ACHN (cell line): ENCODE measurements at regions not wholly inside any gene's neighbourhood (a gene's known extent, or its start where the extent isn't known, plus 50 kb on each side); places are given as distances from the start of the nearest gene placed in this dataset.
"Not testable (repeated sequence)": the region's sequence is repeated elsewhere in the genome, so short reads cannot be mapped to it uniquely, and the experiment has no call there.

Experiments
- DNase-seq: peaks from one replicate; pipeline ENCODE4 v3.0.0-alpha.2; 2015
- in situ Hi-C: cut with HindIII; loops from 2 replicates; pipeline ENCODE4 v1.10.0; 2017; ENCODE audit warnings: low sequenced_read_pairs, low pct_ligation_motif_present, low pct_unique_long_range_greater_than_20kb

DNA sequence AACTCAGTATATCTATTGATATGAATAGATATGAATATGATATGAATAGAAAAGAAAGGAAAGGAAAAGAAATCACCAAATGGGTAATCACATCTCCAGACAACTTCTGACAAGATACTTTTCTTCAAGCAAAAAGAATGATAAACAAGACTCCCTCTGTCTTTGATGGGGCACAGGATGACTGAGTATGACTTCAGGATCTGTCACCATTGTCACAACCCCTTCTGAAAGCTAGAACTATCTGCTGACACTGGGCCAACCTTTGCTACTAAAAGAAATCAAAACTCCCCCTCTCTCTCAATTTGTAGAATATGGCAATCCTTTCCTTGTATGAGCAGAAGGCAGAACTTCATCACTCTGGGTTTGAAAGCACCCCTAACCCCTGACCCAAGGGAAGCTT is 267.2 kb upstream of the RASGEF1B start:
- in situ Hi-C loops, result no loop called here
- no peak for DNase-seq

DNA sequence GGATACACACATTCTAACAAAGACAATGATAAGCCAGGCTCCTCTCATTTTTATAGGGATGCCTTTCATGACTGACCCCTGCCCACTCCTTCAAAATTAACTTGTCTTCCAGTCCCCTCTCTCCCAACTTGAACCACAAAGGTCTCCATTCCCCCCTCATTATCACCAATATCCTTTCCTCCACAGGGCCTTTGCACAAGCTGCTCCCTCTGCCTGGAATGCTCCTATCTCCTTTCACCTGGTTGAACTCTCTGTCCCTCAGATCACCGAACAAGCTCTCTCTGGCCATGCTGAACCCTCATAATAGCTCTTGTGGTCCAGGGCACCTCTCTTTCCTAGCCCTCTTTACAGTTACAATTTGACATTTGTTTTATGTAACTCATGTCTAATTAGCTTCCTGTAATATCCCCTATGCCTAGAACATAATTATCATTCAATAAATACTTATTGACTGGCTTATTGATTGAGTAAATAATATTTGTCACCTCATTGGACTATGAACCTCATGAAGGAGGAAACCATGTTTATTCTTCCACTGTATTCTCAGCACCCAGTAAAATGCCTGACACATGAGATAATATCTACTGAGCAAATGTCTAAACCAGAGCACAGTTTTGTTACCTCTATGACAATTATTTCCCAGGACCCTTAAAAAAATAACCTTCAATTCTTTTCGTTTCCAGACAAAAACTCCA is 266.3 kb upstream of the RASGEF1B start:
- DNase-seq, result no peak
- in situ Hi-C loops, result no loop called here

DNA sequence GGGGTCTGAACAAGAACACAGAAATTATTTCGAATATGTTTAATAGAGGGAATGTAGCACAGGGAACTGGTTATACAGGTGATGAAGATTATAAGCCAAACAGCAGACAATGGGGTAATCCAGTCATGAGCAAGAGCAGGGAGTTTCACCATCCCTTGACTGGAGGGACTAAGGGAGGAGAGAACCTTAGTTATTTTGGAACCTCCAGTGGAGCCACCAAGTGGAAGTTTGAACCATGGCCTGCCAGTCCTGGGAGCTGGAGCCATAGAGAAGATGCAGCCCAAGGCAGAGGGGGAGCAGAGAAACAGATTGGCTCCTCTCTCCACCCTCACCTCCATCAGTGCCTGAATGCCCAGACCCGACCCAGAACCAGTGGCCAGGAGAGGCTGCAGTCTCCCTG is 264.6 kb upstream of the RASGEF1B start:
- in situ Hi-C loops, result no loop called here

DNA sequence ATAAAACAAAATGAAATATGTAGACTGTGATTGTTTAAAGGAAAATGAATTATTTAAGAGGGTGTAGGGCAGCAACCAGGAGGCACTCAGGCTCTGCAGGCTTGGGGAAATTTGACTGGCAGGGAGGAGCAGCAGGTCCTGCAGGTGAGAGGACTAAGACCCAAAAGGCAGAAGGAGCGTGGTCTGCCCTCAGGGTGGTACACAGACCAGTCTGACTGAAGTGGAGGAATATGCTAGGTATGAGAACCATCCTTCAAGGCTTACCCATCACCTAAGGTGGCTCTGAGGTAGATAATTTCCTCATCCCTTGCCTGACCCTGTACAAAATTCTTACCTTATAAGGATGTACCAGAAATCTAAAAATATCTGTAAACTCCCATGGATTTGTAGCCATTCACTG is 261.3 kb upstream of the RASGEF1B start:
- no peak for DNase-seq
- in situ Hi-C loops, result no loop called here

More for the DNA sequence above, 264.6 kb upstream of the RASGEF1B start:
- no peak for DNase-seq

DNA sequence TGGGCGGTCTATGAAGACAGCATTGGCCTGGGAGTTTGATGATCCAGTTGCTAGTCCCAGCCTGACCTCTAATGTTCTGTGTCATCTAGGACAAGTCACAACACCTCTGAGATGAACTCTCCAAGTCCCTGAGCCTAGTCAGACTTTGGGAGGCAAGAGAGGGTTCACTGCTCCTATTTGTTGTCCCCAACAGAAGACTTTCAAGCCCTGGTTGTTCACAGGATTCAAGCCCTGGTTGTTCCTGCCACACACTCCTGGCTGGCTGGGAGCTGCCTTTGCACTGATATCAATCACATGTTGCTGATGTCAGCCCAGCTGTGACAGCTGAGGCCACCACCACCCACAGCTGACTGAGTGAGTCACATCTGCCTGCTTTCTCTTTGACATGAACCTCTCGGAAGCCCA is 253.2 kb upstream of the RASGEF1B start:
- DNase-seq, result no peak
- in situ Hi-C loops, result no loop called here

DNA sequence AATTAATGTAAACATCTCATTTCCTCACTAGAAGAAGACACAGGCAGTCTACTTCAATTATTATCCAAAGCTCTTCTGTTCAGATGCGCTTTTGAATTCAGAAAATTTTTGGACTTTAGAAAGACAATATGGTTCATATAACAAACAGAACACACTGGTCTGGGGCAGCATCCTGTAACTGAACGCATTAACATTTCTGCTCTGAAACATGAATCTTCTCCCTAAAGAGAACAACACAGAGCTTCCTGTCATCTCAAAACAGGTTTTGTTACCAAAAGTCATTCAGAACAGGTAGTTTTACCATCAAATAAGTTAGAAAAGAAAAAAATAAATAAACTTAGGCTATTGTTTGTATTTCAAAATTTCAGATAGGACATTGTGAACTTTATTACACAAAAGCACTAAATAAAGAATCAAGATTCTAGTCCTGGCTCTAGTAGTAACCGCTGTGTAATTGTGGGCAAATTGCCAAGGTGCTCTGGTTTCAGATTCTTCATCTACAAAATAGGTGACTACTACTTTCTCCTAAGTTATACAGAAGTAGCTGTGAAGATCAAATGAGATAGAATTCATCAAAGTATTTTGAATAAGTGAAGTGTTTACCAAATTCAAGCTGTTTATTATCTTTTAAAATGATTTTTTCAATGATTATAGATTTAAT is 252.3 kb upstream of the RASGEF1B start:
- DNase-seq, result no peak
- in situ Hi-C loops, result no loop called here

DNA sequence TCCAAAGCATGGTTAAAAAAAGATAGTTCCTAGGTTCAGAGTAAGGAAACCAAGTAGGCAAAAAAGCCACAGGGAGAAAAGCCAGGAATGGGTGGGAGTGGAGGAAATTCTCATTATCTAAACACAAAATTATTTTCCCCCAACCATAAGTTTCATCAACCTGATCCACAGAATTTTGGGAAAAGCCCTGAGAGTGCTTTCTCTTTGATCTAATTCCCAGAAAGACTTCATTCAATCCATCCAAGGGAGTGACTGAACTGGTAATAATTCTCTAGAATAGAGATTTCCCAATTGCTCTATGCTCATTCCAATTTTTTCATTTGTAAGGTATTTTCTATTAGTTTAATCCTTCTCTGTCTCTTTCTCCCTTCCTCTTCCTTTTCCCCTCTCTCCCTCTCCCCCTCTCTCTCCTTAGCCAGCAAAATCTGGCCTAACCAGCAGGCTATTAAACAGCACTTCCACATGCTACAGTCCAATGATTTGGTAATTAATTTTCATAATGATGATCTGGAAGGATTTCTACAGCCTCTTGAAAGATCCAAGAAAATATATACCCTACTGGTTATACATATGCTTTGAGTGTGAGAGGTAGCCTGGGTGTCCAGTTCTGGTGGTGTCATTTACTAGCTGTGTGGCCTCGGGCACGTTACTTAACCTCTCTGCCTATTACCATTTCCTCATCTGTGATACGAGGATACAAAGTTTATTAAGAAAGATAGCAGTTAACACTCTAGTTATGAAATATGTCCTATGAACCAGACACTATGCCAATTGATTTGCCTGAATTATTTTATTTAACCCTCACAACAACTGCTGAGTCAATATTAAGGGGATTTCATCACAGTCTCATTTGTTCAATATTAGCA is 251.5 kb upstream of the RASGEF1B start:
- no peak for DNase-seq

DNA sequence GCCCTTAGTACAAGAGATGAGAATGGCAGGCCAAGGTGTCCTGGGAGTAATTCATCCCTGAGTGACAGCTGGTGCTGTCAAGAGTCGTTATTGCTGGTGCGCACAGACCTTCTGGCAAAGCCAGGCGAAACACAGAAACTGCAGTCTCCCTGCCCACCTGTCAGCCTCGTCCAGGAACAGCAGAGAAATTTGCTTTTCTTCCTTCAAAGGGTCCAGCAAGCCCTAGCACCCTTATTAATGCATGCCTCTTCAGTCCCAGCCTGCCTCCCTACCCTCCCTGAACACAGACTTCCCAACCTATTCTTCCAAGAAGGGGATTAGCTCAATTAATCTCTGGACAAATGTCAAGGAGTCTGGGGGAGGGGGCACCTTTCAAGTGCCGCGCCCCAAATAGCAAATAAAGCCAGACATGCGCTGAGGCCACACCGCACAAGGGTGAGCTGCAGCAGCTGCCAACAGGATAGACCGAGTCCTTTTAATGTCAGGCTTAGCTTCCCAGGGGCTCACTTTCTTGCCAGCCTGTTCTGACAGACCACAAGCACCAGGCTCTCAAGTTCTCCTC is 250.7 kb upstream of the RASGEF1B start:
- DNase-seq, result no peak
- in situ Hi-C loops, result no loop called here

More for the DNA sequence above, 251.5 kb upstream of the RASGEF1B start:
- in situ Hi-C loops, result no loop called here

DNA sequence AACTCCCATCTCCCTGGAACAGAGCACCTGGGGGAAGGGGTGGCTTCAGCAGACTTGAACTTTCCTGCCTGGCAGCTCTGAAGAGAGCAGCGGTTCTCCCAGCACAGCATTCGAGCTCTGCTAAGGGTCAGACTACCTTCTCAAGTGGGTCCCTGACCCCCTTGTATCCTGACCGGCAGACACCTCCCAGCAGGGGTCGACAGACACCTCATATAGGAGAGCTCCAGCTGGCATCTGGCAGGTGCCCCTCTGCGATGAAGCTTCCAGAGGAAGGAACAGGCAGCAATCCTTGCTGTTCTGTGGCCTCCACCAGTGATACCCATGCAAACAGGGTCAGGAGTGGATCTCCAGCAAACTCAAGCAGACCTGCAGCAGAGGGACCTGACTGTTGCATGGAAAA is 244.1 kb upstream of the RASGEF1B start:
- in situ Hi-C loops, result no loop called here
- no peak for DNase-seq

DNA sequence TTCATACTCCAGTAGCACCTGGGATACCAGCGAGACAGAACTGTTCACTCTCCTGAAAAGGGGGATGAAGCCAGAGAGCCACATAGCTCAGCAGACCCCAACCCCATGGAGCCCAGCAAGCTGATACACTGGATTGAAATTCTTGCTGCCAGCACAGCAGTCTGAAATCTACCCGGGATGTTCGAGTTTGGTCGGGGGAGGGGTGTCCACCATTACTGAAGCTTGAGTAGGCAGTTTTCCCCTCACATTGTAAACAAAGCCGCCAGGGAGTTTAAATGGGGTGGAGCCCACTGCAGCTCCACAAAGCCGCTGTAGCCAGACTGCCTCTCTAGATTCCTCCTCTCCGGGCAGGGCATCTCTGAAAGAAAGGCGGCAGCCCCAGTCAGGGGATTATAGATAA is 243.7 kb upstream of the RASGEF1B start:
- DNase-seq, in situ Hi-C loops: not testable (repeated sequence)

DNA sequence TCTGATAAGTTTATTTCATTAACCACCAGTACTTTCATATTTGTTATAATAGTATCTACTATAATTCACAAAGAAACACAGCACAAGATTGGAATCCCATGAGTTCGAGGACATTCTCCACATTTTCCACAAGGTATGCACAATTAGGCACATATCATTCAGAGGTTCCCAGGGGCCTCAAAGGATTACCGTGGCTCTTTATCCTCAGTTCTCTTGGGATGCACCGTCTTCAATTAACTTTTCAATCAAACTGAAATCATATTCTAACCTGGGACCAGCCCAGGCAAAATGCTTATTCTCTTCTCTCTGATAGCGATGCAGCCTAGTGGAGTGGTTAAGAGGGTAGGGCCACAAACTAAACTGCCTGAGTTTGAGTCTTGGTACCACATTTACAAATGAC is 242.6 kb upstream of the RASGEF1B start:
- DNase-seq, result no peak
- in situ Hi-C loops, result no loop called here

DNA sequence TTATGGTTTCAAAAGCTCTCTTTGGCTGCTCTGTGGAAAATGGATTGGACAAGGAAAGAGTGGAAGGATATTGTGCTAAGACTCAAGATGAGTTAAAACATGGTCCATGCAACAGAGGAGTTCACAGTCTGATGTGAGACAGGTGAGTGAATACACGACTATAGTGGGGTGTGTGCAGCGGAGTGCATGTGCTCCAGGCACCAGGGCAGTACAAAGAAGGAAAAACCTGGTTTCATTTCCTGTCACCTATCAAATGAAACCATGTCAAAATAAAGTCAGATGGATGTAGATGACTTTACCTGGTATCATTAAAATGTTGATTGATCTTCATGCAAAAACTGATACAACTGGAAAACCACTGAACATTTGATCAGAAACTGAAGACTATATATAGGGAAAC is 241.0 kb upstream of the RASGEF1B start:
- no peak for DNase-seq
- in situ Hi-C loops, result no loop called here

DNA sequence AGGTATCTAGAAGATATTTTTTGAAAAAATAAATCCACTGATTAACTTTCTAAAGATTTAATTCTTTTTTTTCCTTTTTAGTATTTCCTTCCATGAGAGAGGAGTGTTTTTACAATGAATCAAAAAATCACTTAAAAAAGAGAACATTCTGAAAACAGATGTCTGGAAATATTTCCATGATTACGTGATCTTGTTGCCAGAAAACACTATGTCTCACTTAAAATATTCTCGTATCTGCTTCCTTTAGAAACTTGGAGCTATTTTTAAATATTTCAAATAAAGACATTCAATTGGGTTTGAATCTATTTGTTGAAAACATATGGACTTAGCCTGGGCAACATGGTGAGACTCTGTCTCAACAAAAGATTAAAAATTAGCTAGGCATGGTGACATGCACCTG is 232.8 kb upstream of the RASGEF1B start:
- in situ Hi-C loops, result no loop called here
- DNase-seq, result no peak

DNA sequence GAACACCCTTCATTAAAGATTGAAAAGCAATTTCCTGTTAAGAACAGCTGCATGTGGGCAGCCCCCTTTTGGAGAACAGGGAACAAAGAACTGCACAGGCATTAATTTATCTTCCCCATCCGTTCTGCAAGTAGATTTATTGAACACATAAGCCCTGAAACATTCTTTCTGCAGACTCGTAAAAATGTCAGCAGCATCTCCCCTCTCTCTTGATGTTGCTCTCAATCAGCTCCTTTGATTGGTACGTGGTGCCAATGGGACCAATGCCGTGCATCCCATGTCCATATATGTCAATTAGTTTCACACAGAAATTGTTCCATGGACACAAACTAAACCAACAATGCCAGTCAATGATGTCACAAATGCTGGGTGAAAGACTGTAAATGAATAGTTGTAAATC is 228.5 kb upstream of the RASGEF1B start:
- DNase-seq, result no peak
- in situ Hi-C loops, result no loop called here

DNA sequence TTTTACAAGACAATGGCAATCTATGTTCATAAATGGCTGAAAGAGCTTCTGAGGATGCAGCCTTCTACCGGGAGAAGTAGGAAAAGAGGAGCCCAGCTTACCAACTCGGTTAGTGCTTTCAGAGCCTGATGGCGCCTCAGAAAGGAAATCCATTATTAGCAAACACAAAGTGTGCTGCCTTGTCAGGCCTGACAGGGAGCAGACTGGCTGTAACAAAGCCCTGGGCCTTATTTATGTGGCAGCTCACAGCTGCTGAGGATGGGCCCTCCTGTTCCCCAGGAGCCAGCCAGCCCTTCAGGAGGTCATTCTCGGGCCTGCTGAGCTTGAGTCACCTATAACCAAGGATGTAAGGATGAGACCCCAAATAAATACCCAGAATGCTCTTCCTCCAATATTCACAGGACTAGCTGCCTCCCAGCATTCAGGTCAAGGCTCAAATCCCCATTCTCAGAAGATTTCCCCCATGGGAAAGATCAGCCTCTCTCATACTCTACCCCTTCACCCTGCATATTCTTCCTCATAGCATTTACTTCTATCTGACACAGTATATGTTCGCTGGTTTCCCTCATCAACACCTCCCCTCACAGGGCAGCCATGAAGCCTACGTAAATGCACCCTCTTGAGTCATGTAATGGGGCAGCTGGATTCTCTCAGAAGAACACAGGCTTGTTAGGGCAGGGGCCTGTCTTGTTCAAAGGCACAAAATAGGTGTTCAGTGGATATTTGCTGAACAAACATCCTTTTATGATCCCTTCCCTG is 227.0 kb upstream of the RASGEF1B start:
- in situ Hi-C loops, result no loop called here
- no peak for DNase-seq

DNA sequence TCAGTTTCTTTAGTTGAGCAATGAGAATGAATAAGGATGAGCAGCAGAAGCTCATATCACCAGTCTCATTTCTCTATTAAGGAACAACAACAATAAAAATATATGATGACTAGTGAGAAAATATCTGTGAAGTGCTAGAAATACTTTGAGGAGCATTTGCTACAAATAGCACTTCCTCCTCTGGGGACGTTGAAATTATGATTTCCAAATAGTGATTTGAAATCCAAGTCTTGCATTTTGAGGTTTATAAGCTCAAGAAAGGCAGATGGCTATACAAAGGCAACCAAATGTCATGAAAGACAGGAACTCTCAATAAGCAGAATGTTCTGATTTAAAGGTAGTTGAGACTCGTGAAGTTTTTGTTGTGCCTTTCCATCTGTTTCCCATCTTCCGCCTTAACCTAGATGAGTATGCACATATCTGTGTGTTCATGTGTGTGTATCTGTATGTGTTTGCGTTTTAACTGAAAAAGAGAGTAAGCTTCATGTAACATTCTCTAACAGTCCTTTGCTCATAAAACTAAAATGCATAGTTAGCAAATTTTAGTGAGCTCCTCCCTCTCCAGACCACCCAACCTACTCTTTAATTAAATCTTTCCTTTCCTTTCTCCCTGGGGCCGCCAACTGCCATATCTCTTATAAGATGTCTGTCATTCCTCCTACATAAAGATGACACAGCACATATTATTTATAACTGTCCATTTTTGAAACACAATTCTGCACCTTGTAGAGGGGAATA is 222.6 kb upstream of the RASGEF1B start:
- in situ Hi-C loops, result no loop called here
- DNase-seq, result no peak

DNA sequence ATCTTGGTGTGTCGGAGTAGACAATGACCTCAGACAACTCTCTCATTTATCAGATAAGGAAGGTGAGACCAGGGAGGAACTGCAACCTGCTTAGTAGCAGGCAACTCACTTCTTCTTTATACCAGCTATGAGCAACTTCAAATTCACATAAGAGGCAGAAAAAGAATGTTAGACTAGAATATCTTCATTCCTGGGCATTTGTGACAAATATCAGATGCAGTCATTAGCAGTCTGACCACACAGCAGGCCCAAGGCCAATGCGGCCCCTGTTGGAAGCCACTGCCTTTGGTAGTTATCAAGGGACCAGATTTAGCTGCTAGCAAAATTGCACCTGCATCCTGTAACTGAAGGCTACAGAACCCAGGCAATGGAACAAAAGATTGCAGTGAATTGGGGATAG is 219.2 kb upstream of the RASGEF1B start:
- no peak for DNase-seq
- in situ Hi-C loops, result no loop called here

DNA sequence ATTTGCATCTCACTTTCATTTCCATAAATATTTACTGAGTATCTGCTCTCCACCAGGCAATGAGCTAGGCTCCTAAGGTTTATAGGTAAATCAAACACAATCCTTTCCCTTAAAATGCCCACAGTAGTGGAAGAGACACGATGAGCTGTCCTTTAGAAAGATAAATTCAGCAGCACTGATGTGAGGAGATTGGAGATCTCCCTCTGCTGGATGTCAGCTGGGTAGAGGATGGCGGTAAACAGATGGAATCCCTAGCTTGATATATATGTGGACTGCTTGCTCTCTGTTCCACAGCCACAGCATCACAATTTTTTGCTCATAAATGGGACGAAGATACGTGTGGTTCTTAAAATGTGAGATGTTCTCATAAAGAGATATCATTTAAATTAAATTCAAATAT is 216.4 kb upstream of the RASGEF1B start:
- in situ Hi-C loops, result no loop called here
- DNase-seq, result peak; percentile 48
